ENCODE measurements at regions not wholly inside any gene's neighbourhood (a gene's known extent, or its start where the extent isn't known, plus 50 kb on each side); places are given as distances from the start of the nearest gene placed in this dataset.

DNA sequence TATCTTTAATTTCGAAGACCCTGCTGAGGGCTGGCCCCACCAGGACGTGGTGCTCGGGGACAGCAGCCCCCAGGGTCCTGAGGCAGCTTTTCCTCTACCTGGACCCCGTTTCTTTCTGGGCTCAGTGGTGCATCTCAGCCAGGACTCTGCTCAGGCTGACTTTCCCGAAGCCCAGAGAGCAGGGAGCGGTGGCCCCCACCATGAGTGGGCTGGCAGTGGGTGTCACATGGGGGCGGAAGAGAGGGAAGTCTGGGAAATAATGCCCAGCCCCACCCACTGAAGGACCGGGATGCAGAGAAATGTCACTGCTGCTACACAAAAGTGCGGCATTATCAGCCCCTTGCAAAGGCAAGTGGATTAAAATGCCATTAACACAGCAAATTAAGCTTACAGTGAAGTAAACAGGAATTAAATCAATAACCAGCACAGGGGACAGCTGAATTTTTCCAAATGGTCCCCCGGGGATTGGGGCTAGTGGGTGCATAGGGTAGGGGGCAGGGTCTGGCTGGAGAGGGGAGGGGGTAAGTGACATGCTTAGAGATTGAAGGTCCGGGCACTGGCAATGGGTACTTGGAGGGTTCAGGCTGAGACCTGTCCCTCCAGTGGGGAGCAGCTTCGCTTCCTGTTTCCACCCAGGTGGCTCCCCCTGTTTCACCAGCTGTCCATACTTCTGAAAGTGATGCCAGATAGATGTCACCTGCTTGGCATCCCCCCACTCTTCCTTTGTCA is 177.3 kb downstream of the URI1 start:
- Mint-ChIP-seq H3K4me3 (ENCODE audit: unreplicated experiment) (no peak overlapping the region), H3K4me1 (ENCODE audit: low read depth, unreplicated experiment) (no peaks in the 10 kb centered on the region), H3K27ac (ENCODE audit: unreplicated experiment) (no peak overlapping the region), H3K36me3 (ENCODE audit: low read depth, unreplicated experiment) (no peaks in the 10 kb centered on the region), H3K27me3 (ENCODE audit: low read depth, unreplicated experiment) (peaks cover 21% of the 10 kb centered on the region), H3K9me3 (ENCODE audit: unreplicated experiment) (no peaks in the 10 kb centered on the region)
- no peak for FAIRE-seq
- no peak for TF ChIP-seq EZH2 (IDR thresholded peaks at IDR 0.05; ENCODE audit: insufficient read depth, low read length)
- TF ChIP-seq, protein P1, sequence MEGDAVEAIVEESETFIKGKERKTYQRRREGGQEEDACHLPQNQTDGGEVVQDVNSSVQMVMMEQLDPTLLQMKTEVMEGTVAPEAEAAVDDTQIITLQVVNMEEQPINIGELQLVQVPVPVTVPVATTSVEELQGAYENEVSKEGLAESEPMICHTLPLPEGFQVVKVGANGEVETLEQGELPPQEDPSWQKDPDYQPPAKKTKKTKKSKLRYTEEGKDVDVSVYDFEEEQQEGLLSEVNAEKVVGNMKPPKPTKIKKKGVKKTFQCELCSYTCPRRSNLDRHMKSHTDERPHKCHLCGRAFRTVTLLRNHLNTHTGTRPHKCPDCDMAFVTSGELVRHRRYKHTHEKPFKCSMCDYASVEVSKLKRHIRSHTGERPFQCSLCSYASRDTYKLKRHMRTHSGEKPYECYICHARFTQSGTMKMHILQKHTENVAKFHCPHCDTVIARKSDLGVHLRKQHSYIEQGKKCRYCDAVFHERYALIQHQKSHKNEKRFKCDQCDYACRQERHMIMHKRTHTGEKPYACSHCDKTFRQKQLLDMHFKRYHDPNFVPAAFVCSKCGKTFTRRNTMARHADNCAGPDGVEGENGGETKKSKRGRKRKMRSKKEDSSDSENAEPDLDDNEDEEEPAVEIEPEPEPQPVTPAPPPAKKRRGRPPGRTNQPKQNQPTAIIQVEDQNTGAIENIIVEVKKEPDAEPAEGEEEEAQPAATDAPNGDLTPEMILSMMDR (IDR thresholded peaks at IDR 0.05; ENCODE audit: insufficient read depth, low read depth, low read length) = no peak
- no peak overlapping the region for H3K4me3 ChIP-seq (ENCODE audit: insufficient read depth, low read depth, low read length)
- H4K20me1 ChIP-seq (ENCODE audit: insufficient read depth, low read length) = no peaks in the 10 kb centered on the region
- H3K27ac ChIP-seq (ENCODE audit: low read depth, low read length) = no peak overlapping the region
- no peaks in the 10 kb centered on the region for H3K36me3 ChIP-seq (ENCODE audit: insufficient read depth, low read length)
- no peaks in the 10 kb centered on the region for H3K4me1 ChIP-seq (ENCODE audit: insufficient read depth, low read length)
- no peak overlapping the region for H3K9ac ChIP-seq (ENCODE audit: low read length)
- no peaks in the 10 kb centered on the region for H3K27me3 ChIP-seq (ENCODE audit: insufficient read depth, low read length)
- H3K9me3 ChIP-seq (ENCODE audit: insufficient read depth, low read depth, low read length) = no peaks in the 10 kb centered on the region
- no peaks in the 10 kb centered on the region for H3K79me2 ChIP-seq (ENCODE audit: insufficient read depth, low read length)
- no peak overlapping the region for H2AFZ ChIP-seq (ENCODE audit: low read depth, low read length)
- no peak for DNase-seq (ENCODE audit: low read depth)
- no peak overlapping the region for H3K4me2 ChIP-seq (ENCODE audit: low read length)

DNA sequence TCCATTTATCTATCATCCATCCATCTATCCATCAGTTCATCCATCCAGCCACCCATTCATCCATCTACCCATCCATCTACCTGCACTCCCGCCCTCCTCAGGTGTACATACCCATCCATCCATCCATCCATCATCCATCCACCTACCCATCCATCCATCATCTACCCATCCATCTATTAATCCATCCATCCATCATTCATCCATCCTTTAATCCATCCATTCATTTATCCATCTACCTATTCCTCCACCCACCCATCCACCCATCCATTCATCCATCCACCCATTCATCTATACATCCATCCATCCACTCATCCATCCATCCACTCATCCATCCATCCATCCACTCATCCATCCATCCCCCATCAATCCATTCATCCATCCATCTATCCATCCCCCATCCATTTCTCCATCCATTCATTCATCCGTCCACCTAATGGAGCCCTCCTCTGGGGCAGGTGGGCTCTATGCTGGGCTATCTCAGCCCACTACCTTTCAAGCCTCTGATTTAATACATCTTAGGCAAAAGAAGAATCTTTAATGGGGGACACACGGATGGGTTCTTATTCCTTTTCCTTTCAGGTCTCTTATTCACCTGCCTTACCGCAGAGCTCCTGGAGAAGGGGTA is 178.9 kb downstream of the URI1 start:
- Mint-ChIP-seq H3K4me3 (ENCODE audit: unreplicated experiment) (no peak overlapping the region), H3K36me3 (ENCODE audit: low read depth, unreplicated experiment) (no peaks in the 10 kb centered on the region), H3K27ac (ENCODE audit: unreplicated experiment) (no peak overlapping the region), H3K27me3 (ENCODE audit: low read depth, unreplicated experiment) (peaks cover 26% of the 10 kb centered on the region), H3K4me1 (ENCODE audit: low read depth, unreplicated experiment) (no peaks in the 10 kb centered on the region), H3K9me3 (ENCODE audit: unreplicated experiment) (no peaks in the 10 kb centered on the region)
- no peak for FAIRE-seq
- H3K79me2 ChIP-seq (ENCODE audit: insufficient read depth, low read length) = no peaks in the 10 kb centered on the region
- no peaks in the 10 kb centered on the region for H4K20me1 ChIP-seq (ENCODE audit: insufficient read depth, low read length)
- H3K4me1 ChIP-seq (ENCODE audit: insufficient read depth, low read length) = no peaks in the 10 kb centered on the region
- no peaks in the 10 kb centered on the region for H3K36me3 ChIP-seq (ENCODE audit: insufficient read depth, low read length)
- H3K9ac ChIP-seq (ENCODE audit: low read length) = no peak overlapping the region
- no peaks in the 10 kb centered on the region for H3K27me3 ChIP-seq (ENCODE audit: insufficient read depth, low read length)
- H3K4me2 ChIP-seq (ENCODE audit: low read length) = no peak overlapping the region
- DNase-seq (ENCODE audit: low read depth) = no peak
- no peak overlapping the region for H3K27ac ChIP-seq (ENCODE audit: low read depth, low read length)
- no peak for TF ChIP-seq EZH2 (IDR thresholded peaks at IDR 0.05; ENCODE audit: insufficient read depth, low read length)
- TF ChIP-seq, protein P1 (IDR thresholded peaks at IDR 0.05; ENCODE audit: insufficient read depth, low read depth, low read length) = no peak
- H3K4me3 ChIP-seq (ENCODE audit: insufficient read depth, low read depth, low read length) = no peak overlapping the region
- H3K9me3 ChIP-seq (ENCODE audit: insufficient read depth, low read depth, low read length) = no peaks in the 10 kb centered on the region
- no peak overlapping the region for H2AFZ ChIP-seq (ENCODE audit: low read depth, low read length)

DNA sequence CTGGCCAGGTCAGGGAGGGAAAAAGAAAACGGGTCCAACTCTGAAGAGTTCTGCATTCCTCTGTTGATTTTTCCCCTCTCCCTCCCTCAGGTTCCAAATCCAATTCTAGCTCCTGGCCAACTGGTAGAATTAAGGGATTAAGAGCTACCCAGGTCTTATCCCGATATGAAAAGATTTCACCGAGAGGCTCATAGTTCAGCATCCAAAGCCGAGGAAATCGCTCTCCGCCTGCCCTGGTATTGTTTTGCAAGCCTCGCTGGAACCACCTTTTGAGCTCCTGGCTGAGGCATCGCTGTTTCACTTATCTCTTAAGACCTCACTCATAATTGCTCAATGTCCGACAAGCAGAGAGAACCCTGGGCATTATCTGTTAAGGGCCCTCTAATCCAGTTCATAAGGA is 180.4 kb downstream of the URI1 start:
- Histone ChIP-seq H2AFZ (ENCODE audit: low read depth, low read length) (no peak overlapping the region), H3K4me1 (ENCODE audit: insufficient read depth, low read length) (no peaks in the 10 kb centered on the region), H3K9me3 (ENCODE audit: insufficient read depth, low read depth, low read length) (no peaks in the 10 kb centered on the region), H3K4me2 (ENCODE audit: low read length) (no peak overlapping the region), H4K20me1 (ENCODE audit: insufficient read depth, low read length) (no peaks in the 10 kb centered on the region), H3K79me2 (ENCODE audit: insufficient read depth, low read length) (no peaks in the 10 kb centered on the region), H3K27ac (ENCODE audit: low read depth, low read length) (no peak overlapping the region), H3K4me3 (ENCODE audit: insufficient read depth, low read depth, low read length) (no peak overlapping the region), H3K36me3 (ENCODE audit: insufficient read depth, low read length) (no peaks in the 10 kb centered on the region), H3K9ac (ENCODE audit: low read length) (no peak overlapping the region), H3K27me3 (ENCODE audit: insufficient read depth, low read length) (no peaks in the 10 kb centered on the region)
- H3K4me3 Mint-ChIP-seq (ENCODE audit: unreplicated experiment) = no peak overlapping the region
- H3K27me3 Mint-ChIP-seq (ENCODE audit: low read depth, unreplicated experiment) = peaks cover 26% of the 10 kb centered on the region
- no peaks in the 10 kb centered on the region for H3K36me3 Mint-ChIP-seq (ENCODE audit: low read depth, unreplicated experiment)
- no peak for DNase-seq (ENCODE audit: low read depth)
- no peaks in the 10 kb centered on the region for H3K9me3 Mint-ChIP-seq (ENCODE audit: unreplicated experiment)
- no peak for FAIRE-seq
- H3K27ac Mint-ChIP-seq (ENCODE audit: unreplicated experiment) = no peak overlapping the region
- TF ChIP-seq, protein P1 (IDR thresholded peaks at IDR 0.05; ENCODE audit: insufficient read depth, low read depth, low read length) = no peak
- no peak for TF ChIP-seq EZH2 (IDR thresholded peaks at IDR 0.05; ENCODE audit: insufficient read depth, low read length)
- H3K4me1 Mint-ChIP-seq (ENCODE audit: low read depth, unreplicated experiment) = no peaks in the 10 kb centered on the region
